ENCODE measurements at regions not wholly inside any gene's neighbourhood (a gene's known extent, or its start where the extent isn't known, plus 50 kb on each side); places are given as distances from the start of the nearest gene placed in this dataset.
"Not testable (repeated sequence)": the region's sequence is repeated elsewhere in the genome, so short reads cannot be mapped to it uniquely, and the experiment has no call there.

GRCh38 chr6:85130743-85131142 lies 319.1 kb upstream of the NT5E start:
- no peak for DNase-seq (ENCODE audit: low read depth)
- TF ChIP-seq MAX (IDR thresholded peaks at IDR 0.05; ENCODE audit: low read depth, low read length), result no peak
- TF ChIP-seq MYC (IDR thresholded peaks at IDR 0.05; ENCODE audit: low read depth, low read length), result no peak
- no peak for TF ChIP-seq POLR2A (IDR thresholded peaks at IDR 0.05; ENCODE audit: extremely low read depth, insufficient read length)
- TF ChIP-seq CTCF (IDR thresholded peaks at IDR 0.05; ENCODE audit: low read depth, low read length), result no peak
- H3K4me3 ChIP-seq (ENCODE audit: low read depth, low read length), result no peak overlapping the region

GRCh38 chr6:85129881-85130280 lies 320.0 kb upstream of the NT5E start:
- DNase-seq (ENCODE audit: low read depth), result no peak
- no peak for TF ChIP-seq MAX (IDR thresholded peaks at IDR 0.05; ENCODE audit: low read depth, low read length)
- TF ChIP-seq MYC (IDR thresholded peaks at IDR 0.05; ENCODE audit: low read depth, low read length), result no peak
- no peak for TF ChIP-seq POLR2A (IDR thresholded peaks at IDR 0.05; ENCODE audit: extremely low read depth, insufficient read length)
- no peak for TF ChIP-seq CTCF (IDR thresholded peaks at IDR 0.05; ENCODE audit: low read depth, low read length)
- H3K4me3 ChIP-seq (ENCODE audit: low read depth, low read length), result no peak overlapping the region

- no peak overlapping the region for H3K4me3 ChIP-seq (ENCODE audit: low read depth, low read length)
- no peak for DNase-seq (ENCODE audit: low read depth)
- TF ChIP-seq MYC (IDR thresholded peaks at IDR 0.05; ENCODE audit: low read depth, low read length), result no peak
- no peak for TF ChIP-seq MAX (IDR thresholded peaks at IDR 0.05; ENCODE audit: low read depth, low read length)
- no peak for TF ChIP-seq POLR2A (IDR thresholded peaks at IDR 0.05; ENCODE audit: extremely low read depth, insufficient read length)
- TF ChIP-seq CTCF (IDR thresholded peaks at IDR 0.05; ENCODE audit: low read depth, low read length), result no peak
Observed at GRCh38 chr6:85128781-85129180, 321.1 kb upstream of the NT5E start.

GRCh38 chr6:85128256-85128655 lies 321.6 kb upstream of the NT5E start:
- not testable (repeated sequence) for DNase-seq (ENCODE audit: low read depth); H3K4me3 ChIP-seq (ENCODE audit: low read depth, low read length)

- DNase-seq (ENCODE audit: low read depth), result no peak
- no peak overlapping the region for H3K4me3 ChIP-seq (ENCODE audit: low read depth, low read length)
- TF ChIP-seq CTCF (IDR thresholded peaks at IDR 0.05; ENCODE audit: low read depth, low read length) (no peak), POLR2A (IDR thresholded peaks at IDR 0.05; ENCODE audit: extremely low read depth, insufficient read length) (no peak), MAX (IDR thresholded peaks at IDR 0.05; ENCODE audit: low read depth, low read length) (no peak), MYC (IDR thresholded peaks at IDR 0.05; ENCODE audit: low read depth, low read length) (no peak)
Observed at GRCh38 chr6:85127696-85128243, 322.1 kb upstream of the NT5E start.

- TF ChIP-seq MAX (IDR thresholded peaks at IDR 0.05; ENCODE audit: low read depth, low read length), result no peak
- TF ChIP-seq POLR2A (IDR thresholded peaks at IDR 0.05; ENCODE audit: extremely low read depth, insufficient read length), result no peak
- TF ChIP-seq CTCF (IDR thresholded peaks at IDR 0.05; ENCODE audit: low read depth, low read length), result no peak
- no peak for TF ChIP-seq MYC (IDR thresholded peaks at IDR 0.05; ENCODE audit: low read depth, low read length)
- H3K4me3 ChIP-seq (ENCODE audit: low read depth, low read length), result no peak overlapping the region
- no peak for DNase-seq (ENCODE audit: low read depth)
Observed at GRCh38 chr6:85127168-85127498, 322.8 kb upstream of the NT5E start.
